WTC11 (cell line): ENCODE measurements at regions not wholly inside any gene's neighbourhood (a gene's known extent, or its start where the extent isn't known, plus 50 kb on each side); places are given as distances from the start of the nearest gene placed in this dataset.

Source experiments
- ATAC-seq: fragments of 200-7000 bp; cut with Tn5 transposase; 2 replicates; pipeline ENCODE4 v1.10.0; 2021; ENCODE audit warnings: mild to moderate bottlenecking, moderate library complexity
- CTCF ChIA-PET: fragments of 300-600 bp; sonication (Branson Sonifier 250); formaldehyde crosslinking; loops from one replicate; lab custom pipeline; 2021; ENCODE audit warnings: antibody characterized with exemption; lab: Charles Lee
- POLR2A ChIA-PET: fragments of 350-600 bp; sonication (Branson Sonifier 250); formaldehyde crosslinking; loops from one replicate; lab custom pipeline; 2021; ENCODE audit warnings: antibody characterized with exemption; lab: Charles Lee
- DNase-seq: peaks from one replicate; pipeline ENCODE4 v3.0.0; 2021; ENCODE audit warnings: low spot score
- H3K27ac Mint-ChIP-seq: 2 replicates; pipeline ENCODE4 v1.8.0; 2021; ENCODE audit warnings: mixed read lengths
- H3K27me3 Mint-ChIP-seq: 2 replicates; pipeline ENCODE4 v1.8.0; 2021; ENCODE audit warnings: low read depth, mild to moderate bottlenecking, moderate library complexity, mixed read lengths
- H3K36me3 Mint-ChIP-seq: 2 replicates; pipeline ENCODE4 v1.8.0; 2021; ENCODE audit warnings: mixed read lengths
- H3K4me1 Mint-ChIP-seq: 2 replicates; pipeline ENCODE4 v1.8.0; 2022; ENCODE audit warnings: mixed read lengths
- H3K4me3 Mint-ChIP-seq: 2 replicates; pipeline ENCODE4 v1.8.0; 2021; ENCODE audit warnings: mild to moderate bottlenecking, moderate library complexity, mixed read lengths
- H3K9me3 Mint-ChIP-seq: 2 replicates; pipeline ENCODE4 v1.8.0; 2021; ENCODE audit warnings: mixed read lengths
- CREB1 ChIP-seq: sonication (generic); formaldehyde crosslinking; IDR thresholded peaks from 2 replicates; pipeline ENCODE4 v1.8.0; 2023; ENCODE audit warnings: mild to moderate bottlenecking, missing genetic modification reagents
- JAZF1 ChIP-seq: fragments of 250-450 bp; sonication (Bioruptor Pico); IDR thresholded peaks from 2 replicates; pipeline ENCODE4 v1.9.0; 2021; ENCODE audit warnings: moderate library complexity, mild to moderate bottlenecking, inconsistent platforms
- OVOL2 ChIP-seq: fragments of 250-450 bp; sonication (Bioruptor Pico); IDR thresholded peaks from 2 replicates; pipeline ENCODE4 v1.9.0; 2021; ENCODE audit warnings: mild to moderate bottlenecking, borderline replicate concordance
- PRRX2 ChIP-seq: fragments of 250-450 bp; sonication (Bioruptor Pico); IDR thresholded peaks from 2 replicates; pipeline ENCODE4 v1.8.0; 2021; ENCODE audit warnings: mild to moderate bottlenecking
- ZNF121 ChIP-seq: sonication (generic); formaldehyde crosslinking; IDR thresholded peaks from 2 replicates; pipeline ENCODE4 v1.8.0; 2023; ENCODE audit warnings: missing genetic modification reagents
- ZNF232 ChIP-seq: sonication (generic); formaldehyde crosslinking; IDR thresholded peaks from 2 replicates; pipeline ENCODE4 v1.8.0; 2022; ENCODE audit warnings: mild to moderate bottlenecking, missing genetic modification reagents
- ZNF317 ChIP-seq: sonication (generic); formaldehyde crosslinking; IDR thresholded peaks from 2 replicates; pipeline ENCODE4 v1.8.1; 2023; ENCODE audit warnings: low read depth, mild to moderate bottlenecking, moderate library complexity, missing genetic modification reagents, borderline replicate concordance
- ZNF416 ChIP-seq: fragments of 250-450 bp; sonication (Bioruptor Pico); IDR thresholded peaks from 2 replicates; pipeline ENCODE4 v1.9.0; 2021; ENCODE audit warnings: mild to moderate bottlenecking, inconsistent platforms
- ZNF423 ChIP-seq: fragments of 250-450 bp; sonication (Bioruptor Pico); IDR thresholded peaks from 2 replicates; pipeline ENCODE4 v2.1.2; 2022; ENCODE audit warnings: mild to moderate bottlenecking, moderate library complexity
- TF ChIP-seq, protein P1 (sequence below): sonication (generic); formaldehyde crosslinking; IDR thresholded peaks from 2 replicates; pipeline ENCODE4 v1.8.1; 2022; ENCODE audit warnings: mild to moderate bottlenecking, moderate library complexity, missing genetic modification reagents
- TF ChIP-seq, protein P2 (sequence below): sonication (generic); formaldehyde crosslinking; IDR thresholded peaks from 2 replicates; pipeline ENCODE4 v1.8.0; 2022; ENCODE audit warnings: missing genetic modification reagents
- TF ChIP-seq, protein P3 (sequence below): fragments of 250-450 bp; sonication (Bioruptor Pico); IDR thresholded peaks from 2 replicates; pipeline ENCODE4 v1.9.0; 2021; ENCODE audit warnings: moderate library complexity, mild to moderate bottlenecking, inconsistent platforms, borderline replicate concordance
- TF ChIP-seq, protein P4 (sequence below): sonication (generic); formaldehyde crosslinking; IDR thresholded peaks from 2 replicates; pipeline ENCODE4 v1.8.1; 2023; ENCODE audit warnings: mild to moderate bottlenecking, missing genetic modification reagents, borderline replicate concordance
- TF ChIP-seq, protein P5 (sequence below): fragments of 250-450 bp; sonication (Bioruptor Pico); IDR thresholded peaks from 2 replicates; pipeline ENCODE4 v1.9.0; 2021; ENCODE audit warnings: mild to moderate bottlenecking
- TF ChIP-seq, protein P6 (sequence below): sonication (generic); formaldehyde crosslinking; IDR thresholded peaks from 2 replicates; pipeline ENCODE4 v1.8.1; 2023; ENCODE audit warnings: mild to moderate bottlenecking, missing genetic modification reagents, moderate library complexity
- TF ChIP-seq, protein P7 (sequence below): fragments of 250-450 bp; sonication (Bioruptor Pico); IDR thresholded peaks from 2 replicates; pipeline ENCODE4 v1.9.0; 2021; ENCODE audit warnings: mild to moderate bottlenecking, borderline replicate concordance
- TF ChIP-seq, protein P8 (sequence below): sonication (generic); formaldehyde crosslinking; IDR thresholded peaks from 2 replicates; pipeline ENCODE4 v1.8.1; 2023; ENCODE audit warnings: mild to moderate bottlenecking, missing genetic modification reagents, moderate library complexity

DNA sequence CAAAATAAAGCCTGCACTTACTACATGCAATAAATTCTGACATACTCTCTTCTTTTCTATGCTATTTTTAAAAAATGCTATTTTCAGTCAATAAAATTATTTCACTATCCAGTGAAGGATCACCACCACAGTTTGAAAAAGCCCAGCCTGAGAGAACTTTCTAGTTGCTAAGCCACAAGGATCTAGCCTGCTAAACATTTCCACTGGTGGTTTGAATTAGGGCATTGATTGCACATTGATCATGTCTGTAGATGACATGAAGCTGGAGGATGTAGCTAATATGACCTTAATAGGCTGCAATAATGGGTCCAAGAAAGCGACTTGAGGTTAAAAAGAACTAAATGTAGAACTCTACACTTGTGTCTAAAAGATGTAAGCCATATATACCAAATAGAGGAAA lies 56.0 kb upstream of the ARHGAP21 start (continued):
- TF ChIP-seq, protein P1, sequence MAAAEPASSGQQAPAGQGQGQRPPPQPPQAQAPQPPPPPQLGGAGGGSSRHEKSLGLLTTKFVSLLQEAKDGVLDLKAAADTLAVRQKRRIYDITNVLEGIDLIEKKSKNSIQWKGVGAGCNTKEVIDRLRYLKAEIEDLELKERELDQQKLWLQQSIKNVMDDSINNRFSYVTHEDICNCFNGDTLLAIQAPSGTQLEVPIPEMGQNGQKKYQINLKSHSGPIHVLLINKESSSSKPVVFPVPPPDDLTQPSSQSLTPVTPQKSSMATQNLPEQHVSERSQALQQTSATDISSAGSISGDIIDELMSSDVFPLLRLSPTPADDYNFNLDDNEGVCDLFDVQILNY (CRISPR knock-in tag) = no peak
- TF ChIP-seq ZNF416 (CRISPR knock-in tag) = no peak

DNA sequence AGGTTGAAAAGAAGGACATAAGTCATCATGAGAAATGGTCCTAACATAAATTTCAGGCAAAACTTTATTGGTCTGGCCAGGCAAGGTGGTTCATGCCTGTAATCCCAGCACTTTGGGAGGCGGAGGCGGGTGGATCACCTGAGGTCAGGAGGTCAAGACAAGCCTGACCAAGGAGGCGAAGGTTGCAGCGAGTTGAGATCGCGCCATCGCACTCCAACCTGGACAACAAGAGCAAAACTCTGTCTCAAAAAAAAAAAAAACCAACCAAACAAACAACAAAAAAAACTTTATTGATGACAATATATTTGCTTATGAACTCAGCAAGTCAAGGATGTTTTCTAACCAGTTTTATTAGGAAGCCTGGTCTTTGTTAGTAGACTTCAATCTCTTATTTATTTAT lies 54.6 kb upstream of the ARHGAP21 start:
- DNase-seq = no peak
- H3K36me3 Mint-ChIP-seq = no peaks in the 10 kb centered on the region
- no peaks in the 10 kb centered on the region for H3K4me1 Mint-ChIP-seq
- H3K4me3 Mint-ChIP-seq = no peak overlapping the region
- ChIA-PET CTCF (no interaction called here), POLR2A (no interaction called here)
- H3K27ac Mint-ChIP-seq = no peak overlapping the region
- TF ChIP-seq, protein P2, sequence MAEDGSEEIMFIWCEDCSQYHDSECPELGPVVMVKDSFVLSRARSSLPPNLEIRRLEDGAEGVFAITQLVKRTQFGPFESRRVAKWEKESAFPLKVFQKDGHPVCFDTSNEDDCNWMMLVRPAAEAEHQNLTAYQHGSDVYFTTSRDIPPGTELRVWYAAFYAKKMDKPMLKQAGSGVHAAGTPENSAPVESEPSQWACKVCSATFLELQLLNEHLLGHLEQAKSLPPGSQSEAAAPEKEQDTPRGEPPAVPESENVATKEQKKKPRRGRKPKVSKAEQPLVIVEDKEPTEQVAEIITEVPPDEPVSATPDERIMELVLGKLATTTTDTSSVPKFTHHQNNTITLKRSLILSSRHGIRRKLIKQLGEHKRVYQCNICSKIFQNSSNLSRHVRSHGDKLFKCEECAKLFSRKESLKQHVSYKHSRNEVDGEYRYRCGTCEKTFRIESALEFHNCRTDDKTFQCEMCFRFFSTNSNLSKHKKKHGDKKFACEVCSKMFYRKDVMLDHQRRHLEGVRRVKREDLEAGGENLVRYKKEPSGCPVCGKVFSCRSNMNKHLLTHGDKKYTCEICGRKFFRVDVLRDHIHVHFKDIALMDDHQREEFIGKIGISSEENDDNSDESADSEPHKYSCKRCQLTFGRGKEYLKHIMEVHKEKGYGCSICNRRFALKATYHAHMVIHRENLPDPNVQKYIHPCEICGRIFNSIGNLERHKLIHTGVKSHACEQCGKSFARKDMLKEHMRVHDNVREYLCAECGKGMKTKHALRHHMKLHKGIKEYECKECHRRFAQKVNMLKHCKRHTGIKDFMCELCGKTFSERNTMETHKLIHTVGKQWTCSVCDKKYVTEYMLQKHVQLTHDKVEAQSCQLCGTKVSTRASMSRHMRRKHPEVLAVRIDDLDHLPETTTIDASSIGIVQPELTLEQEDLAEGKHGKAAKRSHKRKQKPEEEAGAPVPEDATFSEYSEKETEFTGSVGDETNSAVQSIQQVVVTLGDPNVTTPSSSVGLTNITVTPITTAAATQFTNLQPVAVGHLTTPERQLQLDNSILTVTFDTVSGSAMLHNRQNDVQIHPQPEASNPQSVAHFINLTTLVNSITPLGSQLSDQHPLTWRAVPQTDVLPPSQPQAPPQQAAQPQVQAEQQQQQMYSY (CRISPR knock-in tag) = no peak
- TF ChIP-seq ZNF416 (CRISPR knock-in tag) (no peak), ZNF423 (no peak), ZNF232 (CRISPR knock-in tag) (no peak), CREB1 (no peak), OVOL2 (no peak), JAZF1 (no peak), ZNF121 (CRISPR knock-in tag) (no peak)
- TF ChIP-seq, protein P3, sequence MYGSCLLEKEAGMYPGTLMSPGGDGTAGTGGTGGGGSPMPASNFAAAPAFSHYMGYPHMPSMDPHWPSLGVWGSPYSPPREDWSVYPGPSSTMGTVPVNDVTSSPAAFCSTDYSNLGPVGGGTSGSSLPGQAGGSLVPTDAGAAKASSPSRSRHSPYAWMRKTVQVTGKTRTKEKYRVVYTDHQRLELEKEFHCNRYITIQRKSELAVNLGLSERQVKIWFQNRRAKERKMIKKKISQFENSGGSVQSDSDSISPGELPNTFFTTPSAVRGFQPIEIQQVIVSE (CRISPR knock-in tag) = no peak
- TF ChIP-seq, protein P4, sequence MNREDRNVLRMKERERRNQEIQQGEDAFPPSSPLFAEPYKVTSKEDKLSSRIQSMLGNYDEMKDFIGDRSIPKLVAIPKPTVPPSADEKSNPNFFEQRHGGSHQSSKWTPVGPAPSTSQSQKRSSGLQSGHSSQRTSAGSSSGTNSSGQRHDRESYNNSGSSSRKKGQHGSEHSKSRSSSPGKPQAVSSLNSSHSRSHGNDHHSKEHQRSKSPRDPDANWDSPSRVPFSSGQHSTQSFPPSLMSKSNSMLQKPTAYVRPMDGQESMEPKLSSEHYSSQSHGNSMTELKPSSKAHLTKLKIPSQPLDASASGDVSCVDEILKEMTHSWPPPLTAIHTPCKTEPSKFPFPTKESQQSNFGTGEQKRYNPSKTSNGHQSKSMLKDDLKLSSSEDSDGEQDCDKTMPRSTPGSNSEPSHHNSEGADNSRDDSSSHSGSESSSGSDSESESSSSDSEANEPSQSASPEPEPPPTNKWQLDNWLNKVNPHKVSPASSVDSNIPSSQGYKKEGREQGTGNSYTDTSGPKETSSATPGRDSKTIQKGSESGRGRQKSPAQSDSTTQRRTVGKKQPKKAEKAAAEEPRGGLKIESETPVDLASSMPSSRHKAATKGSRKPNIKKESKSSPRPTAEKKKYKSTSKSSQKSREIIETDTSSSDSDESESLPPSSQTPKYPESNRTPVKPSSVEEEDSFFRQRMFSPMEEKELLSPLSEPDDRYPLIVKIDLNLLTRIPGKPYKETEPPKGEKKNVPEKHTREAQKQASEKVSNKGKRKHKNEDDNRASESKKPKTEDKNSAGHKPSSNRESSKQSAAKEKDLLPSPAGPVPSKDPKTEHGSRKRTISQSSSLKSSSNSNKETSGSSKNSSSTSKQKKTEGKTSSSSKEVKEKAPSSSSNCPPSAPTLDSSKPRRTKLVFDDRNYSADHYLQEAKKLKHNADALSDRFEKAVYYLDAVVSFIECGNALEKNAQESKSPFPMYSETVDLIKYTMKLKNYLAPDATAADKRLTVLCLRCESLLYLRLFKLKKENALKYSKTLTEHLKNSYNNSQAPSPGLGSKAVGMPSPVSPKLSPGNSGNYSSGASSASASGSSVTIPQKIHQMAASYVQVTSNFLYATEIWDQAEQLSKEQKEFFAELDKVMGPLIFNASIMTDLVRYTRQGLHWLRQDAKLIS (CRISPR knock-in tag) = no peak
- TF ChIP-seq, protein P5, sequence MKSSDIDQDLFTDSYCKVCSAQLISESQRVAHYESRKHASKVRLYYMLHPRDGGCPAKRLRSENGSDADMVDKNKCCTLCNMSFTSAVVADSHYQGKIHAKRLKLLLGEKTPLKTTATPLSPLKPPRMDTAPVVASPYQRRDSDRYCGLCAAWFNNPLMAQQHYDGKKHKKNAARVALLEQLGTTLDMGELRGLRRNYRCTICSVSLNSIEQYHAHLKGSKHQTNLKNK (CRISPR knock-in tag) = no peak
- TF ChIP-seq, protein P6, sequence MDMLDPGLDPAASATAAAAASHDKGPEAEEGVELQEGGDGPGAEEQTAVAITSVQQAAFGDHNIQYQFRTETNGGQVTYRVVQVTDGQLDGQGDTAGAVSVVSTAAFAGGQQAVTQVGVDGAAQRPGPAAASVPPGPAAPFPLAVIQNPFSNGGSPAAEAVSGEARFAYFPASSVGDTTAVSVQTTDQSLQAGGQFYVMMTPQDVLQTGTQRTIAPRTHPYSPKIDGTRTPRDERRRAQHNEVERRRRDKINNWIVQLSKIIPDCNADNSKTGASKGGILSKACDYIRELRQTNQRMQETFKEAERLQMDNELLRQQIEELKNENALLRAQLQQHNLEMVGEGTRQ (CRISPR knock-in tag) = no peak
- peaks cover 5% of the 10 kb centered on the region for H3K9me3 Mint-ChIP-seq
- ATAC-seq = no peak
- H3K27me3 Mint-ChIP-seq = no peaks in the 10 kb centered on the region

DNA sequence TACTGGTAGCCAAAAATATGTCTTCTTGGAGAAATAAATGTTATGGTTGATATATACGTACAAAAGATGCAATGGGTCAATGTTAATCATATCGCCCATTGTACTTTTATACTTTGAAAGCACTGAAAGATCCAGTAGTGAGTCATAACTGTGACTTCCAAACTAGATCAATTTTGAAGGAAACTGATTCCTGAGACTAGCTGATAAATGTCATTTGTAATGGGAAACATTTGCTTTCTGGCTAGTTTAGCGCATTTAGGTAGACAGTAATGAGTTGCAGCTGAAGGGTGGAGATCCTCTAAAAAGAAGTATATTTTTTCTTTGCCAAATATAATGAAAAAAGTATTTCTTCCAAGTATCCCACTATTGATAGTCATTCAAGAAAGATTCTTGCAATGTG lies 53.5 kb upstream of the ARHGAP21 start:
- Mint-ChIP-seq H3K27me3 (no peaks in the 10 kb centered on the region), H3K4me3 (no peak overlapping the region), H3K27ac (no peak overlapping the region), H3K4me1 (no peaks in the 10 kb centered on the region), H3K36me3 (no peaks in the 10 kb centered on the region), H3K9me3 (no peaks in the 10 kb centered on the region)
- DNase-seq (no peak), ATAC-seq (no peak)
- POLR2A ChIA-PET = no interaction called here
- CTCF ChIA-PET = no interaction called here
- TF ChIP-seq ZNF317 (no peak), PRRX2 (CRISPR knock-in tag) (no peak)
- TF ChIP-seq, protein P7, sequence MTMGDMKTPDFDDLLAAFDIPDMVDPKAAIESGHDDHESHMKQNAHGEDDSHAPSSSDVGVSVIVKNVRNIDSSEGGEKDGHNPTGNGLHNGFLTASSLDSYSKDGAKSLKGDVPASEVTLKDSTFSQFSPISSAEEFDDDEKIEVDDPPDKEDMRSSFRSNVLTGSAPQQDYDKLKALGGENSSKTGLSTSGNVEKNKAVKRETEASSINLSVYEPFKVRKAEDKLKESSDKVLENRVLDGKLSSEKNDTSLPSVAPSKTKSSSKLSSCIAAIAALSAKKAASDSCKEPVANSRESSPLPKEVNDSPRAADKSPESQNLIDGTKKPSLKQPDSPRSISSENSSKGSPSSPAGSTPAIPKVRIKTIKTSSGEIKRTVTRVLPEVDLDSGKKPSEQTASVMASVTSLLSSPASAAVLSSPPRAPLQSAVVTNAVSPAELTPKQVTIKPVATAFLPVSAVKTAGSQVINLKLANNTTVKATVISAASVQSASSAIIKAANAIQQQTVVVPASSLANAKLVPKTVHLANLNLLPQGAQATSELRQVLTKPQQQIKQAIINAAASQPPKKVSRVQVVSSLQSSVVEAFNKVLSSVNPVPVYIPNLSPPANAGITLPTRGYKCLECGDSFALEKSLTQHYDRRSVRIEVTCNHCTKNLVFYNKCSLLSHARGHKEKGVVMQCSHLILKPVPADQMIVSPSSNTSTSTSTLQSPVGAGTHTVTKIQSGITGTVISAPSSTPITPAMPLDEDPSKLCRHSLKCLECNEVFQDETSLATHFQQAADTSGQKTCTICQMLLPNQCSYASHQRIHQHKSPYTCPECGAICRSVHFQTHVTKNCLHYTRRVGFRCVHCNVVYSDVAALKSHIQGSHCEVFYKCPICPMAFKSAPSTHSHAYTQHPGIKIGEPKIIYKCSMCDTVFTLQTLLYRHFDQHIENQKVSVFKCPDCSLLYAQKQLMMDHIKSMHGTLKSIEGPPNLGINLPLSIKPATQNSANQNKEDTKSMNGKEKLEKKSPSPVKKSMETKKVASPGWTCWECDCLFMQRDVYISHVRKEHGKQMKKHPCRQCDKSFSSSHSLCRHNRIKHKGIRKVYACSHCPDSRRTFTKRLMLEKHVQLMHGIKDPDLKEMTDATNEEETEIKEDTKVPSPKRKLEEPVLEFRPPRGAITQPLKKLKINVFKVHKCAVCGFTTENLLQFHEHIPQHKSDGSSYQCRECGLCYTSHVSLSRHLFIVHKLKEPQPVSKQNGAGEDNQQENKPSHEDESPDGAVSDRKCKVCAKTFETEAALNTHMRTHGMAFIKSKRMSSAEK (CRISPR knock-in tag) = no peak
- TF ChIP-seq, protein P6 (CRISPR knock-in tag) = no peak
- TF ChIP-seq, protein P8, sequence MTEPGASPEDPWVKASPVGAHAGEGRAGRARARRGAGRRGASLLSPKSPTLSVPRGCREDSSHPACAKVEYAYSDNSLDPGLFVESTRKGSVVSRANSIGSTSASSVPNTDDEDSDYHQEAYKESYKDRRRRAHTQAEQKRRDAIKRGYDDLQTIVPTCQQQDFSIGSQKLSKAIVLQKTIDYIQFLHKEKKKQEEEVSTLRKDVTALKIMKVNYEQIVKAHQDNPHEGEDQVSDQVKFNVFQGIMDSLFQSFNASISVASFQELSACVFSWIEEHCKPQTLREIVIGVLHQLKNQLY (CRISPR knock-in tag) = no peak
